ENCODE measurements at regions not wholly inside any gene's neighbourhood (a gene's known extent, or its start where the extent isn't known, plus 50 kb on each side); places are given as distances from the start of the nearest gene placed in this dataset.

DNA sequence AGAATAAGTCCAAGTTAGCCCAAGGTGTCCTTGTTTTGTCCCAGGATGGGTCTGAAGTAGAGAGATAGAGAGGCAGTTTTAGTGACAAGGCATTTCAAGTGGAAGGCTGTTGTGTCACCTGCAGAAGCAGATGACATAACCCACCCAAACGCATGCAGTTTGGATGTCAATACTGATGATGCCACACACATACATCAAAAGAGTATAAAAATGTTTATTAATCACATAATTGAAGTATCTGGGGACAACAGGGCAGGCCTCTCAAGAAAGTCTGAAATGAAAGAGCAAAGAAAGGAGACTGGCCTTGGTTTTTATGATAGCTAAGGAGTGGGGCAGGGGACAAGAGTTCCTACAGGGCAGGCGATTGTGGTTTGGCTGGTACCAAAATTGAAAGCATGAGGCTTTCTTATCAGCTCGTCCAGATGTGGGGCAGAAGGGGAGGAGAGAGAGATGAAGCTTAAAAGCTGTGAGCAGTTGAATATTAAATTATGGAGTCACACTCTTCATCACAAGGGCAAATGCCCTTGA is 78.4 kb upstream of the TSPAN8 start:
- no peak for DNase-seq (ENCODE audit: low read depth)

DNA sequence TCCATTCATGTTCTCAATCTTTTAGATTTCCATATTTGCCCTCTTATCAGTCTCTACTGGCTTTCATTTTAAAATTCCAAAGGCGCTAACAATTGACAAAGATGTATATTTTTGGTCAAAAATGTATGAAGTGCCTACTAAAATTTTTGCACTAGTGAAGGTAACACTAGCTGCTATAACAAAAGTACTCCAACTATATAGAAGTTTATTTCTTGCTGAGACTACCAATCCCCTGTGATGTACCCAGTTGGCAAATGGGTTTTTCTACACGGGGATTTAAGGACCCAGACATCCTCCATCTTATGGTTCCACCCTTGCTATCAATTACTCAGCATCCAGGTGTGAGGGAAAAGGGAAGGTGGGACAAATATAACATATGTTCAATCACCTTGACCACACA is 75.3 kb upstream of the TSPAN8 start:
- DNase-seq (ENCODE audit: low read depth): no peak

DNA sequence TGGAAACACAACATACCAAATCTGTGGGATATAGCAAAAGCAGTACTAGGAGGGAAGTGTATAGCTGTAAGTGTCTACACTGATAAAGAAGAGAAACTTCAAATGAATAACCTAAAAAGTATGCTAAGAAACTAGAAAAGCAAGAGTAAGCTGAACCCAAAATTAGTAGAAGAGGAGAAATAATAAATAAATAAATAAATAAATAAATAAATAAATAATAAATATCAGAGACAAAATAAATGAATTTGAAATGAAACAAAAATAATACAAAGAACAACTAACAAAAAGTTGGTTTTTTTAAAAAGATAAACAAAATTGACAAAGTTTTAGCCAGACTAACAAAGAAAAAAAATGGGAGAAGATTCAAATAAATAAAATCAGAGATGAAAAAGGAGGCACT is 72.7 kb upstream of the TSPAN8 start:
- DNase-seq (ENCODE audit: low read depth): no peak

DNA sequence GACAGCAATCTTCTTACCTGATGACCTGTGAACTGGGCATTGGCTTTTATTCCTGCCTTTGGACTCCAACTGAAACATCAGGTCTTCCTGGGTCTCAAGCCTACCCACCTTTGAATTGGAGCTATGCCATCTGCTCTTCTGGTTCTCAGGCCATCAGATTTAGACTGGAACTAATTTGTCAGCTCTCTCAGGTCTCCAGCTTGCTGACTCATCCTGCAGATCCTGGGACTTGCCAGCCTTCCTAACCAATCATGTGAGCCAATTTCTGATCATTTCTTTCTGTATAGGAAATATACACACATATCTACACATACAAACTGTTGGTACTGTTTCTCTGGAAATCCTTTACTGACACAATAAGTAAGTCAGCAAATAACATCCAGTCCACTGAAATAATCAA is 65.3 kb upstream of the TSPAN8 start:
- DNase-seq (ENCODE audit: low read depth): no peak

DNA sequence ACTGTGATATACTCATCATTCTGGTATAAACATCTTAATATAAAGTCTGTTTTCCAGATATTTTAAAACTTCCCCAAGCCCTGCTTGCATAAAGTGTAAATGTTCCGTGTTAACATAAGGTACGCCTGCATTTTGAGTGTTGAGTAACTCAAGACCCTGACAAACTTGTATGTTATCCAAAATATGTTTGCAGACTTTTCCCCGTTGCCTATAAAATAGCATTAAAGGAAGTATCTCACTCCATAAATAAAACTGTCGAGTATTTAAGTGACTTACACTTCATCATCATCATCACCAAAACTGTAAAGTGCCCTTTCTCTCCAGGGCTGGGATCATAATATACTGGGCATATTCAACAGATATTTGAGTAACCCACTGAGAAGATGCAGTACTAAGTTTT is 64.6 kb upstream of the TSPAN8 start:
- DNase-seq (ENCODE audit: low read depth): no peak

DNA sequence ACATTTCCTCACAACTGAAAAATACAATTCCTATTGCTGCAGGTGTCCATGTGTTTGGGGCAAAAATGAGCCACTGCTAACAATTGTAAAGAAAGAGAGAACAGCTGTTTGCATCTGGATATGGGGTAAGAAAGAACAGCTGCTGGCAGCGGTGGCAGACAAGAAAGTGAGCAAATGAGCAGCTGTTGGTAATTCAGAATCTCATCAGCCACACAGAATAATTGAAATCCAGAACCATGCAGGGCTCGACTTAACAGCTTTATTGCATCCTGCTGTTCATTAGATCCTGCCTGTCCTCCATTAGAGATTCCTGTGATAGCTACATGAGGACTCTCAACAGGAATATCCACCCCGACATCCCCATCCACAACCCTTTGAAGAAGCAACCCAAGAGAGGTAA is 62.5 kb upstream of the TSPAN8 start:
- no peak for DNase-seq (ENCODE audit: low read depth)

DNA sequence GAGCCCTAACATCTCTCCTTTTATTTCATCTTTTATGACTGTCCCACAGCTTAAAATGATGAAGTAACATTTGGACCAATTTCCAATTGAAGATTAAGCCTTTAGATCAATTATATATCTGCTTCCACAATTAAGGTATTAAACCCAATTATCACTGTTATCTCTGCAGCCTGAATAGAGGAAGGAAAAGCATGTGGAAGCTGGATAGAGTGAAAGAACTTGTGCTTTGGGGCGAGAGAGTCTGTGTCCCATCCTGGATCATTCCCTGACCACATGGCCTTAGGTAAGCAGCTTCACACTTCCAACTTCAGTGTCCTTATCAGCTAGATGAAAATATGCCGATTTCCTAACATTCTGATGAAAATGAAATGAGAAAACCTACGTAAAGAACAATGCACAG is 61.4 kb upstream of the TSPAN8 start:
- DNase-seq (ENCODE audit: low read depth): no peak

DNA sequence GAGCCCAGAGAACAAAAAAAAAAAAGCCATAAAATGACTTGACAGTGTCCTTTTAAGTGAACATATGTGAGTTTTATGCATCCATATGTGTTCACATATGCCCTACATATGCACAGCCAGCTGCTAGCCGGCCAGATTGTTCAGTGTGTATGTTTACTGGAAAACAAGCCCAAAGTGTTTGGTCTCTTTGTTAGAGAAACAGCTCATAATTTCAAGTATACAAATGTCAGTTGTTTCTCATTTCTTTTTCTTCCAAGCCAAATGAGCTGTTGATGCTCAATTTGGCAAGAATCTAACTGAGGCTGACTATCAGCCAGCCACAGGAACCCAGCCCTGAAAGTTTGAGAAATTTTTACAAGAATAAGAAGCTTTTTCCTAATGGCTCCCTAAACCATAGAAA is 60.8 kb upstream of the TSPAN8 start:
- DNase-seq (ENCODE audit: low read depth): no peak

DNA sequence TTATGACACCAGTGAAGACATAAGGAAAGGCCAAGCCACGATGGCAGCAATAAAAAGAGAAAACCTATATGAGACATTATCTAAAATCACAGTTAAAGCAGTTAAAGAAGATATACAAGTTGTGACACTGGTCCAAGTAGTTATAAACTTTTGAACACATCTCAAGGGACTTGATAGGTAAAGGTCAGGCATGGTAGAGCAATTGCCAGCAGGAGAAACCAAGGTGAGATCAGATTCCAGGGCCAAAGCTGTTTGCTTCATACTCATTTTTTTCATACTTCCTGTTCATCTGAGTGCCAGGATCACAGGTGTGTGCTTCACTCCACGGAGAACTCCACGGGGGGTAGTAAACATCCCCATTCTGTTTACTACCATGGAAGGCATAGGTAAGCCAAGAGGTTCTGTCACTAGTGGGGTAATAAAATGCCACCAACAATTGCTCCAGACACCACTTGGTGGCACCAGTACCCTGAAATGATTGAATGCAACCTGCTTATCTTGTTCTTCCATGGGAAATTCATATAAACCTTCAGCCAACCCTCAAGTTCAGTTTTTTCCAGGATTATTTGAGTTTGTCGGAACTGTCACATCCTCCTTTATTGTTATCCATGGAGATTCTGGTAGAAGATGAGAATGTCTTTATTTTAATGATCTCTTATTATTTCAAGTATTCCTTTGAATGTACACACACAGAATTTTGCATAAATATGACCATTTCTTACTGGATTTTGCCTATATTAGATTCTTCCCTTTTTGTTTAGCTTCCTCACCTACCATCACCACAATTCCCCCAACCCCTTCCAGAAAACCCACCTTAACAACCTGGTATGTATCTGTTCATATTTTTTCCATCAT is 59.2 kb upstream of the TSPAN8 start:
- DNase-seq (ENCODE audit: low read depth): no peak

DNA sequence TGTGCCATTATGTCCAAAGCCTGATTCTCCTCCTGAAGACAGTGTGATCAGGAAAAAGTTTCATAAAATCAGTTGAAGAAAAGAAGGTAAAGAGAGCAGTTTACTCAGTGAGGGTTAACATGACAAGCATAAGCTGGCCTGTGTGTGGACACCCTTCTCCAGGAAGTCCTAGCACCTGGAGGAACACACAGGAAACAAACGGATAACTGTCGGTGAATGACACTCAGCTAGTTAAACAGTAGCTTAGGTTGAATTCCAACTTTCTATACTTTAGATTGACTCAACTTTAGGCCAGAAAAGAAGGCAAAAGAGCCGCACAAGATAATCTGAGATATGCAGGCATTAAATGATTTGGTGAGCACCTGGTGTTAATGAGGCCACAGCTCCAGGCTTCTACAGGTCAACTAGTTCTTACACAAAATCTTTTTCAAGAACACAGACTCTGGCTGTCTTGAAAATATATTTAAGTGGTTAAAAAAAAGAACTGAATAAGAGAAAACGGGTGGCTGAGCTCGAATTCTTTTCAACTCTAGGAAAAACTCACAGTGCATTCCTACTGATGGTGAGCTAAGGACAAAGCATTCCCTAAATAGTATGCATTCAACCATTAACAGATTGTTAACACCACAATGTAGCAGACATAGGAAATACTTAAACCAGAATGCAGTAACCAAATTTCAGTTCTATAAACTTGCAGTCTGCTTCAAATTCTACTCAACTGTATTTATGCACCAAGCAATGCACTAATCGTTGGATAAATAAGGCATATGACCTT is 56.9 kb upstream of the TSPAN8 start:
- no peak for DNase-seq (ENCODE audit: low read depth)

DNA sequence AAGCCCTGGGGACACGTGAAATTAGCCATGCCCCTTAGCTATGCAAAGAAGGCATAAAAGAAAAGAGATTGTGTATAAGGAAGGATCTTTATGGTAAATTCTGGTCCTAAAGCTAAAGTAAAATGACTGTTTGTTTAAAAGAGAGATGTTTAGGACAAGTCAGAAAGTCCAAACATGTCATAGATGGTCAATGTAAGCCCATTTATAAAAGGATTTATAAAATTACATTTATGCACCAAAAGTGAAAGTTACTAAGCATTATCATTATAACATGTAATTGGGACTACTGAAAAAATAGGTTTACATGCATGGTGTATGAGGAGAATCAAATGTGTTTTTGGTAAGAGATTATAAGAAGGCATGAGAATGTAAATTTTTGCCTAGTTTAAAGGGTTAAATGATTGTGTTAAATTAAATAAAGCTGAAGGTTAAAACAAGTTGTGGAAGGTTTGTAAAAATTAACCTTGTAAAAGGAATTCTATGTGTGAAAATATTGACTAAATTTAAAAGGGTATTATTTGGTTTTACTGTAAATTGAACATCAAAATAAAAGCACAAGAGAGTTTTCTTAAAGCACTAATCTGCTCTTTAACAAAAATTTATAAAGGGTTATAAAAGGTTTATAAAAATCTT is 50.4 kb upstream of the TSPAN8 start:
- no peak for DNase-seq (ENCODE audit: low read depth)

Data from Daoy (cell line).